Neutrophil (primary cell): ENCODE measurements at regions not wholly inside any gene's neighbourhood (a gene's known extent, or its start where the extent isn't known, plus 50 kb on each side); places are given as distances from the start of the nearest gene placed in this dataset.

Experiments used
- H3K27ac ChIP-seq: fragments of 200-600 bp; sonication (generic); 2 replicates; pipeline ENCODE4 v1.5.1; 2016; ENCODE audit warnings: mild to moderate bottlenecking, moderate library complexity
- H3K27me3 ChIP-seq: fragments of 200-600 bp; sonication (generic); 2 replicates; pipeline ENCODE4 v1.6.0; 2016; ENCODE audit warnings: mild to moderate bottlenecking
- H3K36me3 ChIP-seq: fragments of 200-600 bp; sonication (generic); 2 replicates; pipeline ENCODE4 v1.5.1; 2017
- H3K4me1 ChIP-seq, 2 experiments: fragments of 200-600 bp in 1 of 2; sonication (generic) in 1 of 2; 1 replicate in 1 of 2; 2 replicates in 1 of 2; pipeline versions ENCODE4 v1.5.1 to v1.6.1; 2013 to 2016; ENCODE audit warnings: low read depth in 1 of 2, low read length in 1 of 2, mild to moderate bottlenecking in 1 of 2, moderate library complexity in 1 of 2; ENCODE audit not compliant: control insufficient read depth in 1 of 2, insufficient read depth in 1 of 2
- H3K4me3 ChIP-seq, 2 experiments: fragments of 200-600 bp in 1 of 2; sonication (generic) in 1 of 2; 1 replicate in 1 of 2; 2 replicates in 1 of 2; pipeline ENCODE4 v1.5.1; 2013 to 2016; ENCODE audit warnings: low read depth in 1 of 2, low read length in 1 of 2, mild to moderate bottlenecking in 1 of 2, moderate library complexity in 1 of 2
- H3K9me3 ChIP-seq: fragments of 200-600 bp; sonication (generic); 2 replicates; pipeline ENCODE4 v1.5.1; 2016
- TF ChIP-seq, protein P1 (sequence below): fragments of 200-600 bp; sonication (generic); IDR thresholded peaks from 2 replicates; pipeline ENCODE4 v1.5.1; 2016; ENCODE audit warnings: antibody characterized with exemption

DNA sequence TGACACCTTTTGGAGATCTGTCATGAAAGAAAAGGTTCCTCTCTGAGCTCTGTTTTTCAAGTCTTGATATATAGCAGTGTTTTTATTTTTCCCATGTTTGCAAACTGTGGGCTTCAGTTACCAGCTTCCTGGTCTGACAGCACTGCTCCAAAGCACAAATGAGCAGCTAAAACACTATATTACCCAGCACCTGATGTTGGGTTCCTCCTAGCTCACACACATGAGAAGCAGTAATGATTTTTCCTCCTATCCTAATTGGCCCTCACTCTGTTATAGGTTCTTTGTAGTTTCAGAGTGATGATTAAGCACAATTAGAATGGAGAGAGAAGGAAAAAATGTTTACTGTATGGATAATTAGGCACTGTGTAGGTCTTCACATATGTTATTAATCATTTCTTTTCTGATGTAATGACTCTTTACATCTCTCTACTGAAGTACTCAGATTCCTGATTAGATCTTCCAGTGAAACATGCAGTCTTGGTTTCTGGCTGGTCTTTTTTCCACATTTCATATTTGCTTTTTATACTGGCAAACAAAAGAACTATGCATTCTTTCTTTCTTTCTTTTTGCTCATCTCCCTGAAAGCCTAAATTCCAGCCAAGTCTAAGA is 939.7 kb downstream of the NSUN3 start:
- no peak overlapping the region for H3K27ac ChIP-seq
- no peaks in the 10 kb centered on the region for H3K9me3 ChIP-seq
- TF ChIP-seq, protein P1, sequence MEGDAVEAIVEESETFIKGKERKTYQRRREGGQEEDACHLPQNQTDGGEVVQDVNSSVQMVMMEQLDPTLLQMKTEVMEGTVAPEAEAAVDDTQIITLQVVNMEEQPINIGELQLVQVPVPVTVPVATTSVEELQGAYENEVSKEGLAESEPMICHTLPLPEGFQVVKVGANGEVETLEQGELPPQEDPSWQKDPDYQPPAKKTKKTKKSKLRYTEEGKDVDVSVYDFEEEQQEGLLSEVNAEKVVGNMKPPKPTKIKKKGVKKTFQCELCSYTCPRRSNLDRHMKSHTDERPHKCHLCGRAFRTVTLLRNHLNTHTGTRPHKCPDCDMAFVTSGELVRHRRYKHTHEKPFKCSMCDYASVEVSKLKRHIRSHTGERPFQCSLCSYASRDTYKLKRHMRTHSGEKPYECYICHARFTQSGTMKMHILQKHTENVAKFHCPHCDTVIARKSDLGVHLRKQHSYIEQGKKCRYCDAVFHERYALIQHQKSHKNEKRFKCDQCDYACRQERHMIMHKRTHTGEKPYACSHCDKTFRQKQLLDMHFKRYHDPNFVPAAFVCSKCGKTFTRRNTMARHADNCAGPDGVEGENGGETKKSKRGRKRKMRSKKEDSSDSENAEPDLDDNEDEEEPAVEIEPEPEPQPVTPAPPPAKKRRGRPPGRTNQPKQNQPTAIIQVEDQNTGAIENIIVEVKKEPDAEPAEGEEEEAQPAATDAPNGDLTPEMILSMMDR = no peak
- no peaks in the 10 kb centered on the region for H3K36me3 ChIP-seq
- no peak overlapping the region for H3K4me3 ChIP-seq
- H3K27me3 ChIP-seq = no peaks in the 10 kb centered on the region
- no peaks in the 10 kb centered on the region for H3K4me1 ChIP-seq

DNA sequence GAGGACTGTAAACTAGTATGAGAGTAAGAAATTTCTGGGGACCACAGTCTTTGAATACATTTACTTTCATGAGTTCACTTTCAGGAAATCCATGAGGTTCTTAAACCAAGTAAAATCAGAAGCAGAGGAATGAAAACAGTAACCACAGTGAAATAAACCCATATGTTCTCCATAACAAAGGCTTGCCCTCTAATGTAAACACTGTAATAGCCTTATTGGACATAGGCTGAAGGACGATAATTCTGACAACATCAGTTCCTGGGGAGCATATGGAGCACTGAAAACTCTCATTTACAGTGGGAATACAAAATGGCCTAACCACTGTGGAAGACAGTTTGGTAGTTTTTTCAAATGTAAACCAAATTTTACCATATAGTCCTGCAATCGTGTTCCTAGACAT is 965.8 kb downstream of the NSUN3 start:
- TF ChIP-seq, protein P1 = no peak
- no peaks in the 10 kb centered on the region for H3K4me1 ChIP-seq
- no peak overlapping the region for H3K4me3 ChIP-seq
- no peak overlapping the region for H3K27ac ChIP-seq
- no peaks in the 10 kb centered on the region for H3K27me3 ChIP-seq
- no peaks in the 10 kb centered on the region for H3K36me3 ChIP-seq
- H3K9me3 ChIP-seq = no peaks in the 10 kb centered on the region

DNA sequence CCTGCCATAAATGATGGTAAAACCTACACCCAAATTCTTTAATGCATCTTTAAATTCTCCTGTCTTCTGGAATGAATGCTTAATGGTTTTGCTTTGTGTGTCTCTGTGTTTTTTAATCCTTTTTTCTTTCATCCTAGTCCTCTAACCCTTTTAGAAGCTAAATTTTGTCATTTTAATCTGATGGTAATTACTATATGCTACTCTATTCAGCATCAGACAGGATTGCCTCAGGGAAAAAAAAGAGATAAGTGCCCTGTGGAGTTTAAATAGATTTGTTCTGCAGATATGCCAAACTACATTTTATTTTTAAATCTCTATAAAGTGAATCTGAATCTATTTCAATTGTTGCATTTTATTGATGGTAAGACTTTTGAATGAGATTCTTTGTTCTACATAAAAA is 966.8 kb downstream of the NSUN3 start:
- Histone ChIP-seq H3K4me1 (no peaks in the 10 kb centered on the region), H3K27me3 (no peaks in the 10 kb centered on the region), H3K36me3 (no peaks in the 10 kb centered on the region), H3K4me3 (no peak overlapping the region), H3K27ac (no peak overlapping the region), H3K9me3 (no peaks in the 10 kb centered on the region)
- TF ChIP-seq, protein P1 = no peak

DNA sequence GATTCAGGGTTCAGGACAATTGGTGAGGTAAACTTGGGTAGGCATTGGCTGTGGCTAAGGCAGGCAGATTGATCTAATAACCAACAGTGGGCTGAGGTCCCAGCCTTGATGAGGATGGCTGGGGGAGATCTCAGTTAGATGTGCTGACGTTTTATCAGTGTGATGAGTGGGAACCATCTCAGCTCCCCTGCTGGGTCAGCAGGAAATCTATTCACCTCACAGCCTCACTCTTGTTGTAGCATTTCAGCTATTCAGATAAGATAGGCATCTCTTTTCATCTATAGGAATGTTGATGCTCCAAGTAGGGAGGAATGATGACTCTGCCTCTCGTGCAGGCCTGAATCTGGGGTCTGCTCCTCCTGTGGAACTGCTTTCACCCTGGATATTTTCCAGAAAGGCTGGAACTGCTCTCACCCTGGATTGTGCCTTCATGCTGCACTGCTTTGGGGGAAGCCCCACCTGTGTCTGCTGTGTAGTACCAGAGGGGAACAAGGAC is 973.7 kb downstream of the NSUN3 start:
- TF ChIP-seq, protein P1 = no peak

DNA sequence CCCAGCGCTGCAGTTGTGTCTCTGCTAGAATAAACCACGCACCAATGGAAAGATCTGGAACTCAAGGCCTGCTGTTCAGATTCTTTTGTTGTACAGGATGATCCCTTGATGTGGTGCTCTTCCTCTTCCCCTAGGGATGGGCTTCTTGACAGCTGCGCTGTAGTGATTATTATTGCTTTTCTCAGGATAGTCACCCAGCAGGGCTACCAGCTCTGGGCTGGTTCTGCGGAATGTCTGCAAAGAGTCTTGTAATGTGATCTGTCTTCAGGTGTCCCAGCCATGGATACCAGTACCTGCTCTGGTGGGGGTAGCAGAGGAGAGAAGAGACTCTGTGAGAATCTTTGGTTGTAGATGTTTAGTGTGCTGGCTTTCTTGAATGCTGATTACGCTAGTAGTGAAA is 974.2 kb downstream of the NSUN3 start:
- no peaks in the 10 kb centered on the region for H3K9me3 ChIP-seq

More for the DNA sequence above, 973.7 kb downstream of the NSUN3 start:
- Histone ChIP-seq H3K27me3 (no peaks in the 10 kb centered on the region), H3K4me3 (no peak overlapping the region), H3K4me1 (no peaks in the 10 kb centered on the region), H3K9me3 (no peaks in the 10 kb centered on the region), H3K36me3 (no peaks in the 10 kb centered on the region), H3K27ac (no peak overlapping the region)

More for the DNA sequence above, 974.2 kb downstream of the NSUN3 start:
- TF ChIP-seq, protein P1 = no peak
- Histone ChIP-seq H3K36me3 (no peaks in the 10 kb centered on the region), H3K4me3 (no peak overlapping the region), H3K4me1 (no peaks in the 10 kb centered on the region), H3K27me3 (no peaks in the 10 kb centered on the region), H3K27ac (no peak overlapping the region)
